ENCODE measurements at regions not wholly inside any gene's neighbourhood (a gene's known extent, or its start where the extent isn't known, plus 50 kb on each side); places are given as distances from the start of the nearest gene placed in this dataset.

GRCh38 chr2:137845422-137845821 lies 118.9 kb upstream of the HNMT start:
- Histone ChIP-seq H3K27me3 (ENCODE audit: insufficient read depth, low read length) (no peaks in the 10 kb centered on the region), H3K36me3 (ENCODE audit: insufficient read depth, low read length) (no peaks in the 10 kb centered on the region)

GRCh38 chr2:137846993-137847392 lies 117.3 kb upstream of the HNMT start:
- H3K4me3 ChIP-seq (ENCODE audit: low read length): no peak overlapping the region
- peaks cover 9% of the 10 kb centered on the region; the same call in 1 of the 2 replicates for H3K9me3 ChIP-seq (ENCODE audit: insufficient read depth, low read depth, low read length)
- H3K4me1 ChIP-seq (ENCODE audit: insufficient read depth, low read length): peaks cover 25% of the 10 kb centered on the region
- 50% methylated on average over 1 of the region's 2 CpGs for WGBS
- H3K36me3 ChIP-seq (ENCODE audit: insufficient read depth, low read length): no peaks in the 10 kb centered on the region
- H3K27ac ChIP-seq (ENCODE audit: low read depth, low read length): no peak overlapping the region
- no peak overlapping the region for H3K9ac ChIP-seq (ENCODE audit: low read depth, low read length)
- no peaks in the 10 kb centered on the region for H3K27me3 ChIP-seq (ENCODE audit: insufficient read depth, low read length)

More at GRCh38 chr2:137845422-137845821, 118.9 kb upstream of the HNMT start:
- Histone ChIP-seq H3K4me3 (ENCODE audit: low read length) (no peak overlapping the region), H3K9ac (ENCODE audit: low read depth, low read length) (no peak overlapping the region), H3K9me3 (ENCODE audit: insufficient read depth, low read depth, low read length) (peaks cover 9% of the 10 kb centered on the region; the same call in 1 of the 2 replicates), H3K4me1 (ENCODE audit: insufficient read depth, low read length) (peaks cover 25% of the 10 kb centered on the region), H3K27ac (ENCODE audit: low read depth, low read length) (no peak overlapping the region)

- peaks cover 25% of the 10 kb centered on the region for H3K4me1 ChIP-seq (ENCODE audit: insufficient read depth, low read length)
- H3K27ac ChIP-seq (ENCODE audit: low read depth, low read length): no peak overlapping the region
- H3K9me3 ChIP-seq (ENCODE audit: insufficient read depth, low read depth, low read length): peaks cover 9% of the 10 kb centered on the region; the same call in 1 of the 2 replicates
- no peak overlapping the region for H3K9ac ChIP-seq (ENCODE audit: low read depth, low read length)
- H3K27me3 ChIP-seq (ENCODE audit: insufficient read depth, low read length): no peaks in the 10 kb centered on the region
- no peaks in the 10 kb centered on the region for H3K36me3 ChIP-seq (ENCODE audit: insufficient read depth, low read length)
- no peak overlapping the region for H3K4me3 ChIP-seq (ENCODE audit: low read length)
Measured at GRCh38 chr2:137847443-137847842, 116.8 kb upstream of the HNMT start.

- Histone ChIP-seq H3K27me3 (ENCODE audit: insufficient read depth, low read length) (no peaks in the 10 kb centered on the region), H3K36me3 (ENCODE audit: insufficient read depth, low read length) (no peaks in the 10 kb centered on the region), H3K4me1 (ENCODE audit: insufficient read depth, low read length) (peaks cover 18% of the 10 kb centered on the region), H3K27ac (ENCODE audit: low read depth, low read length) (no peak overlapping the region), H3K9me3 (ENCODE audit: insufficient read depth, low read depth, low read length) (no peaks in the 10 kb centered on the region), H3K4me3 (ENCODE audit: low read length) (no peak overlapping the region), H3K9ac (ENCODE audit: low read depth, low read length) (no peak overlapping the region)
- 33% methylated on average over 3 of the region's 3 CpGs for WGBS
Measured at GRCh38 chr2:137857881-137858280, 106.4 kb upstream of the HNMT start.

- peaks cover 14% of the 10 kb centered on the region for H3K4me1 ChIP-seq (ENCODE audit: insufficient read depth, low read length)
- no peaks in the 10 kb centered on the region for H3K27me3 ChIP-seq (ENCODE audit: insufficient read depth, low read length)
- 36% methylated on average over 2 of the region's 2 CpGs for WGBS
- no peak overlapping the region for H3K27ac ChIP-seq (ENCODE audit: low read depth, low read length)
- no peaks in the 10 kb centered on the region for H3K36me3 ChIP-seq (ENCODE audit: insufficient read depth, low read length)
- no peak overlapping the region for H3K9ac ChIP-seq (ENCODE audit: low read depth, low read length)
- H3K4me3 ChIP-seq (ENCODE audit: low read length): no peak overlapping the region
- no peaks in the 10 kb centered on the region for H3K9me3 ChIP-seq (ENCODE audit: insufficient read depth, low read depth, low read length)
Measured at GRCh38 chr2:137862651-137863050, 101.6 kb upstream of the HNMT start.

- Histone ChIP-seq H3K27me3 (ENCODE audit: insufficient read depth, low read length) (no peaks in the 10 kb centered on the region), H3K27ac (ENCODE audit: low read depth, low read length) (no peak overlapping the region), H3K9me3 (ENCODE audit: insufficient read depth, low read depth, low read length) (no peaks in the 10 kb centered on the region), H3K4me3 (ENCODE audit: low read length) (no peak overlapping the region), H3K4me1 (ENCODE audit: insufficient read depth, low read length) (peaks cover 8% of the 10 kb centered on the region), H3K36me3 (ENCODE audit: insufficient read depth, low read length) (no peaks in the 10 kb centered on the region), H3K9ac (ENCODE audit: low read depth, low read length) (no peak overlapping the region)
- WGBS: 58% methylated on average over 1 of the region's 2 CpGs
Measured at GRCh38 chr2:137865954-137866540, 98.2 kb upstream of the HNMT start.

GRCh38 chr2:137870682-137871081 lies 93.6 kb upstream of the HNMT start:
- Histone ChIP-seq H3K9ac (ENCODE audit: low read depth, low read length) (no peak overlapping the region), H3K27me3 (ENCODE audit: insufficient read depth, low read length) (no peaks in the 10 kb centered on the region), H3K36me3 (ENCODE audit: insufficient read depth, low read length) (no peaks in the 10 kb centered on the region), H3K27ac (ENCODE audit: low read depth, low read length) (no peak overlapping the region), H3K4me3 (ENCODE audit: low read length) (no peak overlapping the region), H3K4me1 (ENCODE audit: insufficient read depth, low read length) (no peaks in the 10 kb centered on the region), H3K9me3 (ENCODE audit: insufficient read depth, low read depth, low read length) (no peaks in the 10 kb centered on the region)
- 83% methylated on average over 1 of the region's 1 CpG for WGBS

- H3K27ac ChIP-seq (ENCODE audit: low read depth, low read length): no peak overlapping the region
- no peaks in the 10 kb centered on the region for H3K9me3 ChIP-seq (ENCODE audit: insufficient read depth, low read depth, low read length)
- no peaks in the 10 kb centered on the region for H3K27me3 ChIP-seq (ENCODE audit: insufficient read depth, low read length)
- WGBS: 97% methylated on average over 3 of the region's 4 CpGs
- no peaks in the 10 kb centered on the region for H3K36me3 ChIP-seq (ENCODE audit: insufficient read depth, low read length)
- H3K4me1 ChIP-seq (ENCODE audit: insufficient read depth, low read length): no peaks in the 10 kb centered on the region
- H3K9ac ChIP-seq (ENCODE audit: low read depth, low read length): no peak overlapping the region
- no peak overlapping the region for H3K4me3 ChIP-seq (ENCODE audit: low read length)
Measured at GRCh38 chr2:137872577-137872976, 91.7 kb upstream of the HNMT start.

DNA sequence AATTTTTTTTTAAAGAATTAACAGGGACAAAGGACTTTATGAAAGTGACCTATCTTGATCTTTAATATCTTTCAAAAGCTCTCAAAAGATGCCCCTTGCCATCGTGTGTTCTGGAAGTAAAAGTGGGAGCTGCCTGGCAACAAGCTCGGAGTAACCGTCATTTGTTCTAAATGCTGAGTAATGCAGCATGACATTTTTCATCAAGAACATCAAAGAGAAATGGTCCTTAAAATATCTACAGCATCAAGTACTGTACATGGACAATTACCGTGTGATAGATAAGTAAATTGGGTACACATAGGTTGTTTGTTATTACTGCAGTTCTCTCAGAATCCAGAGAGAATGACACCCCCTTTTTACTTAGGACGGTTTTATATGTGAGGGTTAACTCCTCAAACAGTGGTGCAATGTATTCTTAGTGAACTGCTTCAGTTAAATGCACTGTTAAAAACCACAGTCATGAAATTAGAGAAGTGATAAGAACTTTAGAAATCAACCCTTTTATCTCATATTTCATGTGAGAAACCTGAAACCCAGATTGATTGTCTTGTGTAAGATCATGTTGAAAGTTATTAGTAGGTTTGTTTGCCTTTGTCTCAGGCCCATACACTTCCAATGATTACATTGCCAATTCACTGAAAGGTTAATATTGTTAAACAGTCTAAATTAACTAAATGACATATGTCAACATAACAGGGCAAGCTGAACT lies 90.6 kb upstream of the HNMT start:
- H3K9ac ChIP-seq (ENCODE audit: low read depth, low read length): no peak overlapping the region
- H3K4me3 ChIP-seq (ENCODE audit: low read length): no peak overlapping the region
- H3K9me3 ChIP-seq (ENCODE audit: insufficient read depth, low read depth, low read length): no peaks in the 10 kb centered on the region
- no peaks in the 10 kb centered on the region for H3K4me1 ChIP-seq (ENCODE audit: insufficient read depth, low read length)
- WGBS: 73% methylated on average over 5 of the region's 5 CpGs
- no peak overlapping the region for H3K27ac ChIP-seq (ENCODE audit: low read depth, low read length)
- H3K27me3 ChIP-seq (ENCODE audit: insufficient read depth, low read length): no peaks in the 10 kb centered on the region
- no peaks in the 10 kb centered on the region for H3K36me3 ChIP-seq (ENCODE audit: insufficient read depth, low read length)

GRCh38 chr2:137879121-137879520 lies 85.2 kb upstream of the HNMT start:
- Histone ChIP-seq H3K9me3 (ENCODE audit: insufficient read depth, low read depth, low read length) (no peaks in the 10 kb centered on the region), H3K27ac (ENCODE audit: low read depth, low read length) (no peak overlapping the region), H3K27me3 (ENCODE audit: insufficient read depth, low read length) (no peaks in the 10 kb centered on the region), H3K4me1 (ENCODE audit: insufficient read depth, low read length) (no peaks in the 10 kb centered on the region), H3K4me3 (ENCODE audit: low read length) (no peak overlapping the region), H3K9ac (ENCODE audit: low read depth, low read length) (no peak overlapping the region), H3K36me3 (ENCODE audit: insufficient read depth, low read length) (no peaks in the 10 kb centered on the region)
- WGBS: 100% methylated on average over 1 of the region's 1 CpG

DNA sequence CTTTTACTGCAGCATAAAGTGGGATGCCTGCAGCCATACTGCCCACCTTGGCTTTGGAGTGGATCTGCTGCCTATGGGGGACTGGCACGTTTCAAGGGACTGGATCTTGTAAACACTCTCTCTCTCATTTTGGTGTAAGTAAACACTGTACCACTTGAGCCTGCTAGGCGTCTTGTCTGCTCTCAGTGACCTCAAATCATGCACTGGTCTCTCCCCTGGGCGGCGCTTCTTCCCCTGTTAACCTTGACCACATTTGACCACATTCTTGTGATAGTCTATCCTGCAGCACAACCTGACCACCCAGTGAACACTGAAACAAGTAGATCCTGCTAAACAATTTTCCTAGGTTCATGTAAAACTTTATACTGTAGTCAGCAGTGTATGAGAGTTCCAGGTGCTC lies 82.6 kb upstream of the HNMT start:
- H3K4me3 ChIP-seq (ENCODE audit: low read length): no peak overlapping the region
- no peak overlapping the region for H3K27ac ChIP-seq (ENCODE audit: low read depth, low read length)
- H3K4me1 ChIP-seq (ENCODE audit: insufficient read depth, low read length): no peaks in the 10 kb centered on the region
- H3K9me3 ChIP-seq (ENCODE audit: insufficient read depth, low read depth, low read length): no peaks in the 10 kb centered on the region
- no peaks in the 10 kb centered on the region for H3K36me3 ChIP-seq (ENCODE audit: insufficient read depth, low read length)
- H3K9ac ChIP-seq (ENCODE audit: low read depth, low read length): no peak overlapping the region
- WGBS: 87% methylated on average over 4 of the region's 4 CpGs
- H3K27me3 ChIP-seq (ENCODE audit: insufficient read depth, low read length): no peaks in the 10 kb centered on the region
